Neural cell (in vitro differentiated cells): ENCODE measurements at regions not wholly inside any gene's neighbourhood (a gene's known extent, or its start where the extent isn't known, plus 50 kb on each side); places are given as distances from the start of the nearest gene placed in this dataset.

ENCODE experiments used
- H2AFZ ChIP-seq: fragments of 200-600, 300-800 bp; sonication (generic), shearing (Covaris generic); 2 replicates; pipeline ENCODE4 v1.6.0; 2014; ENCODE audit warnings: low read depth, mild to moderate bottlenecking, antibody characterized with exemption, low read length, moderate library complexity
- H3F3A ChIP-seq: fragments of 200-600 bp; shearing (Covaris generic); 2 replicates; pipeline ENCODE4 v1.6.1; 2016; ENCODE audit warnings: mild to moderate bottlenecking, moderate library complexity, mixed read lengths, antibody characterized with exemption, low read length; ENCODE audit not compliant: insufficient read depth, poor library complexity, severe bottlenecking
- H3K27ac ChIP-seq: fragments of 200-600, 300-800 bp; sonication (generic), shearing (Covaris generic); 2 replicates; pipeline ENCODE4 v1.5.1; 2014; ENCODE audit warnings: mild to moderate bottlenecking, low read length, moderate library complexity
- H3K27me3 ChIP-seq: fragments of 300-800, 200-600 bp; sonication (generic), shearing (Covaris generic); 2 replicates; pipeline ENCODE4 v1.6.0; 2014; ENCODE audit warnings: mild to moderate bottlenecking, low read depth, low read length, moderate library complexity; ENCODE audit not compliant: insufficient read depth
- H3K36me3 ChIP-seq: fragments of 300-800, 200-600 bp; sonication (generic), shearing (Covaris generic); 2 replicates; pipeline ENCODE4 v1.5.1; 2014; ENCODE audit warnings: mild to moderate bottlenecking, antibody characterized with exemption, low read length, moderate library complexity; ENCODE audit not compliant: insufficient read depth
- H3K4me2 ChIP-seq: fragments of 300-800, 200-600 bp; sonication (generic), shearing (Covaris generic); 2 replicates; pipeline ENCODE4 v1.6.0; 2014; ENCODE audit warnings: mild to moderate bottlenecking, low read length
- H3K4me3 ChIP-seq: fragments of 300-800, 200-600 bp; sonication (generic), shearing (Covaris generic); 2 replicates; pipeline ENCODE4 v1.5.1; 2014; ENCODE audit warnings: mild to moderate bottlenecking, low read length, moderate library complexity
- H3K79me2 ChIP-seq: fragments of 200-600 bp; shearing (Covaris generic); replicated peaks from 2 replicates; pipeline ENCODE4 v1.6.0; 2014; ENCODE audit warnings: mild to moderate bottlenecking, low read length, moderate library complexity; ENCODE audit not compliant: insufficient read depth
- H3K9ac ChIP-seq: fragments of 300-800, 200-600 bp; sonication (generic), shearing (Covaris generic); 2 replicates; pipeline ENCODE4 v1.6.1; 2016; ENCODE audit warnings: mild to moderate bottlenecking, low read length, mixed read lengths
- H3K9me2 ChIP-seq: fragments of 200-600 bp; shearing (Covaris generic); 2 replicates; pipeline ENCODE4 v1.6.1; 2016; ENCODE audit warnings: mild to moderate bottlenecking, low read length, mixed read lengths; ENCODE audit not compliant: insufficient read depth
- H3K9me3 ChIP-seq: fragments of 200-600, 300-800 bp; sonication (generic), shearing (Covaris generic); 2 replicates; pipeline ENCODE4 v1.6.1; 2016; ENCODE audit warnings: mild to moderate bottlenecking, mixed run types, low read length, moderate library complexity, mixed read lengths
- H4K20me1 ChIP-seq: fragments of 200-600 bp; shearing (Covaris generic); 2 replicates; pipeline ENCODE4 v1.6.1; 2016; ENCODE audit warnings: mild to moderate bottlenecking, mixed run types; ENCODE audit not compliant: insufficient read depth
- CTCF ChIP-seq: fragments of 450-650 bp; IDR thresholded peaks from 2 replicates; pipeline ENCODE4 v1.5.1; 2014; ENCODE audit warnings: antibody characterized with exemption, mild to moderate bottlenecking, moderate library complexity; ENCODE audit not compliant: poor library complexity, severe bottlenecking
- EP300 ChIP-seq: fragments of 450-650 bp; conservative IDR thresholded peaks from 2 replicates; pipeline ENCODE4 v1.6.1; 2014; ENCODE audit warnings: antibody characterized with exemption, mild to moderate bottlenecking, moderate library complexity; ENCODE audit not compliant: poor library complexity, severe bottlenecking
- EZH2 ChIP-seq: fragments of 200-600, 300-800 bp; shearing (Covaris generic), sonication (generic); IDR thresholded peaks from 2 replicates; pipeline ENCODE4 v1.6.1; 2014; ENCODE audit warnings: antibody characterized with exemption, low read length, borderline replicate concordance, mild to moderate bottlenecking; ENCODE audit not compliant: insufficient read depth, poor library complexity, severe bottlenecking
- MXI1 ChIP-seq: fragments of 450-650 bp; conservative IDR thresholded peaks from 2 replicates; pipeline ENCODE4 v1.6.1; 2014; ENCODE audit warnings: antibody characterized with exemption, mild to moderate bottlenecking; ENCODE audit not compliant: poor library complexity, severe bottlenecking
- POLR2AphosphoS5 ChIP-seq: IDR thresholded peaks from 2 replicates; pipeline ENCODE4 v1.6.1; 2012
- RAD21 ChIP-seq: fragments of 450-650 bp; conservative IDR thresholded peaks from 2 replicates; pipeline ENCODE4 v1.6.1; 2014; ENCODE audit warnings: antibody characterized with exemption, mild to moderate bottlenecking, moderate library complexity
- REST ChIP-seq: IDR thresholded peaks from 2 replicates; pipeline ENCODE4 v1.6.1; 2012; ENCODE audit warnings: borderline replicate concordance
- SMC3 ChIP-seq: fragments of 450-650 bp; conservative IDR thresholded peaks from 2 replicates; pipeline ENCODE4 v1.6.1; 2014; ENCODE audit warnings: antibody characterized with exemption, mild to moderate bottlenecking, moderate library complexity; ENCODE audit not compliant: poor library complexity
- TAF1 ChIP-seq: IDR thresholded peaks from 2 replicates; pipeline ENCODE4 v1.6.1; 2012; ENCODE audit warnings: low read depth

DNA sequence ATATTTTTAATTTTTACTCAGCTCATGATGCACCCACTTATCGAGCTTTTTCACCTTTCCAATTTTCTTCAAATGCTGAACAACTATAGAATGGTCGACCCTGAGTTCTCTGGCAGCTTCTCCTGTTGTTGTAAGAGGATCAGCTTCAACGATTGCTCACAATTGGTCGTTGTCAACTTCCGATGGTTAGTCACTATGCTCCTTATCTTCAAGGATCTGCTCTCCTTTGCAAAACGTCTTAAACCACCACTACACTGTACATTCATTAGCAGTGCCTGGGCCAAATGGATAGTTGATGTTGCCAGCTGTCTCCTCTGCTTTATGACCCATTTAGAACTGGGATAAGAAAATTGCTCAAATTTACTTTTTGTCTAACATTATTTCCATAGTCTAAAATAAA, 385.9 kb upstream of the LYPLAL1 start:
- Histone ChIP-seq H3K27ac (no peak overlapping the region), H3F3A (no peaks in the 10 kb centered on the region), H3K27me3 (no peaks in the 10 kb centered on the region), H3K79me2 (no peaks in the 10 kb centered on the region), H3K36me3 (no peaks in the 10 kb centered on the region), H3K9me2 (no peaks in the 10 kb centered on the region), H3K9me3 (no peaks in the 10 kb centered on the region), H2AFZ (no peak overlapping the region), H4K20me1 (no peaks in the 10 kb centered on the region), H3K9ac (no peak overlapping the region), H3K4me3 (no peak overlapping the region), H3K4me2 (no peak overlapping the region)
- TF ChIP-seq EZH2 (no peak), REST (no peak), CTCF (no peak), EP300 (no peak), RAD21 (no peak), TAF1 (no peak), SMC3 (no peak), POLR2AphosphoS5 (no peak)

DNA sequence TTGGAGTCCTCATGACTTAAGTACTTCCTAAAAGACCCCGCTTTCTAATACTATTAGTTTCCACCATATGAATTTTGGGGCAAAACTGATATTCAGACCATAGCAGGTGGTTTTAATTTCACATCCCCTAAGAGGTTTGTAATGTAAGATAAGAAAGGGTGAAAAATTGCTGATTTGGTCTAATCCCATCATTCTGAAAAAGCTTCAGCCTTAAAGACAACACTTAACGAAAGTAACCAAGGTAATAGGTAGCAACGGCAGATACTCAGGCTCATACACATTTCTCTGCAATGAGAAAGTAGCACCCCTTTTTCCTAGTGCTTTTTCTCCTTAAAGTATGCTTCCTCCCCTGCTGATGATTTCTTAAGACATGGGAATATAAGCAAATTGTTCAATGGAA, 376.9 kb upstream of the LYPLAL1 start:
- no peak overlapping the region for H3K27ac ChIP-seq
- no peaks in the 10 kb centered on the region for H4K20me1 ChIP-seq
- no peak overlapping the region for H3K9ac ChIP-seq
- H3K9me3 ChIP-seq, result no peaks in the 10 kb centered on the region
- TF ChIP-seq EZH2, result no peak
- no peak for TF ChIP-seq EP300
- no peak for TF ChIP-seq TAF1
- no peak for TF ChIP-seq POLR2AphosphoS5
- TF ChIP-seq RAD21, result no peak
- TF ChIP-seq MXI1, result no peak
- TF ChIP-seq REST, result no peak
- H2AFZ ChIP-seq, result no peak overlapping the region
- H3K79me2 ChIP-seq, result no peaks in the 10 kb centered on the region
- H3K4me2 ChIP-seq, result no peak overlapping the region
- H3K27me3 ChIP-seq, result no peaks in the 10 kb centered on the region
- H3K9me2 ChIP-seq, result no peaks in the 10 kb centered on the region
- H3F3A ChIP-seq, result no peaks in the 10 kb centered on the region
- H3K4me3 ChIP-seq, result no peak overlapping the region
- no peaks in the 10 kb centered on the region for H3K36me3 ChIP-seq
